ENCODE measurements at regions not wholly inside any gene's neighbourhood (a gene's known extent, or its start where the extent isn't known, plus 50 kb on each side); places are given as distances from the start of the nearest gene placed in this dataset.

DNA sequence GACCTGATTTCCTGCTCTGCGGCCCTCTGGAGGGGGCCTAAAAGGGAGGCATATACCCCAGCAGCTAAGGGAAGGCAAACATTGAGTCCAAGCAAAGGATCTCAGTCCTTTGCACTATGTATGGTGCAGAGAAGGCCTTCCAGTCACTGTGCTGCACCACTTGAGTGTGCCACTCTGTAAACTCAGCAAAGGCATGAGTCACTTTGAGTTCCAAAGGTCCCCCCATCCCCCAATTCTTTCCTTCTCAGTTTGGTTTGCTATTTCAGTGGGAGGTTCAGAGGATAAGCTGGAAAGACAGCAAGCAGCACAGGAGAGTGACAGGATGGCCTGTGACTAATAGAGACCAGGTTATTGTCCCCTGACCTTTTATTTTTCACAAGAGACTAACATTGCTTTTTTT lies 131.3 kb downstream of the FHDC1 start:
- TF ChIP-seq, protein P1, sequence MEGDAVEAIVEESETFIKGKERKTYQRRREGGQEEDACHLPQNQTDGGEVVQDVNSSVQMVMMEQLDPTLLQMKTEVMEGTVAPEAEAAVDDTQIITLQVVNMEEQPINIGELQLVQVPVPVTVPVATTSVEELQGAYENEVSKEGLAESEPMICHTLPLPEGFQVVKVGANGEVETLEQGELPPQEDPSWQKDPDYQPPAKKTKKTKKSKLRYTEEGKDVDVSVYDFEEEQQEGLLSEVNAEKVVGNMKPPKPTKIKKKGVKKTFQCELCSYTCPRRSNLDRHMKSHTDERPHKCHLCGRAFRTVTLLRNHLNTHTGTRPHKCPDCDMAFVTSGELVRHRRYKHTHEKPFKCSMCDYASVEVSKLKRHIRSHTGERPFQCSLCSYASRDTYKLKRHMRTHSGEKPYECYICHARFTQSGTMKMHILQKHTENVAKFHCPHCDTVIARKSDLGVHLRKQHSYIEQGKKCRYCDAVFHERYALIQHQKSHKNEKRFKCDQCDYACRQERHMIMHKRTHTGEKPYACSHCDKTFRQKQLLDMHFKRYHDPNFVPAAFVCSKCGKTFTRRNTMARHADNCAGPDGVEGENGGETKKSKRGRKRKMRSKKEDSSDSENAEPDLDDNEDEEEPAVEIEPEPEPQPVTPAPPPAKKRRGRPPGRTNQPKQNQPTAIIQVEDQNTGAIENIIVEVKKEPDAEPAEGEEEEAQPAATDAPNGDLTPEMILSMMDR (IDR thresholded peaks at IDR 0.05) = no peak
- no peak for TF ChIP-seq POLR2A (IDR thresholded peaks at IDR 0.05)
